Loucy (cell line): ENCODE measurements at regions not wholly inside any gene's neighbourhood (a gene's known extent, or its start where the extent isn't known, plus 50 kb on each side); places are given as distances from the start of the nearest gene placed in this dataset.

Source experiments
- CTCF ChIP-seq: fragments of 200-600 bp; sonication (generic); conservative IDR thresholded peaks from 2 replicates; pipeline ENCODE4 v1.5.1; 2014; ENCODE audit warnings: mild to moderate bottlenecking, antibody characterized with exemption, low read length
- EZH2phosphoT487 ChIP-seq: fragments of 200-600 bp; IDR thresholded peaks from 2 replicates; pipeline ENCODE4 v1.6.1; 2018; ENCODE audit warnings: antibody characterized with exemption, mild to moderate bottlenecking, moderate library complexity, borderline replicate concordance

- TF ChIP-seq CTCF (no peak), EZH2phosphoT487 (no peak)
These were observed 408.2 kb upstream of the SMIM31 start for GRCh38 chr4:164345756-164346155.
